ENCODE measurements at regions not wholly inside any gene's neighbourhood (a gene's known extent, or its start where the extent isn't known, plus 50 kb on each side); places are given as distances from the start of the nearest gene placed in this dataset.

GRCh38 chr12:13505636-13506035 lies 309.1 kb downstream of the EMP1 start:
- TF ChIP-seq CTCF (IDR thresholded peaks at IDR 0.05): no peak
- no peak for TF ChIP-seq POLR2A (IDR thresholded peaks at IDR 0.05)
- no peak for TF ChIP-seq EP300 (IDR thresholded peaks at IDR 0.05)
